ENCODE measurements at regions not wholly inside any gene's neighbourhood (a gene's known extent, or its start where the extent isn't known, plus 50 kb on each side); places are given as distances from the start of the nearest gene placed in this dataset.
"Not testable (repeated sequence)": the region's sequence is repeated elsewhere in the genome, so short reads cannot be mapped to it uniquely, and the experiment has no call there.

DNA sequence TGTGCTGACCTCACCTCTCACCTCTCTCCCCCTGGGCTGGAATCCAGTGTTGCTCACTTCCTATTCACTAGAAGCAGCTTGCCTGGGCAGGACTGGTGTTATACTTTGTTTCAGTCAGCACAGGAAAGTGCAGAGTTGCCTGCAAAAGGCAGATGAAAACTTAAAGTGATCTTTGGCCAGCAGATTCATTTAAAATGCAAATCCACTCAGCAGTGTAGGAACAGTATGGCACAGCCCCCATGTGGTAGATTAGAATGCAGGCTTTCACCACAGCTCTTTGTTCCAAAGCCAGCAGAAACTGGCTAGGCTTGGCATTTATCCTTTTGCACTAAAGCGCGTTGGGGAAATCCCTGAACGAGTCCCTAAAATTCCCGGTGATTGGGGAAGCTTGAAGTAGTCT is 301.2 kb downstream of the OR4C45 start:
- in situ Hi-C loops (cut with MboI; ENCODE audit: low sequenced_read_pairs in 4 of 4) (no loop called here), intact Hi-C loops (cut with DNase I; ENCODE audit: low total_unique reads) (no loop called here)
- no peak overlapping the region for H3K27ac ChIP-seq
- no peak overlapping the region for H3K4me3 ChIP-seq
- ATAC-seq (no peak), DNase-seq (no peak)
- no peaks in the 10 kb centered on the region for H3K27me3 ChIP-seq
- TF ChIP-seq POLR2A (IDR thresholded peaks at IDR 0.05) = no peak
- TF ChIP-seq, protein P1, sequence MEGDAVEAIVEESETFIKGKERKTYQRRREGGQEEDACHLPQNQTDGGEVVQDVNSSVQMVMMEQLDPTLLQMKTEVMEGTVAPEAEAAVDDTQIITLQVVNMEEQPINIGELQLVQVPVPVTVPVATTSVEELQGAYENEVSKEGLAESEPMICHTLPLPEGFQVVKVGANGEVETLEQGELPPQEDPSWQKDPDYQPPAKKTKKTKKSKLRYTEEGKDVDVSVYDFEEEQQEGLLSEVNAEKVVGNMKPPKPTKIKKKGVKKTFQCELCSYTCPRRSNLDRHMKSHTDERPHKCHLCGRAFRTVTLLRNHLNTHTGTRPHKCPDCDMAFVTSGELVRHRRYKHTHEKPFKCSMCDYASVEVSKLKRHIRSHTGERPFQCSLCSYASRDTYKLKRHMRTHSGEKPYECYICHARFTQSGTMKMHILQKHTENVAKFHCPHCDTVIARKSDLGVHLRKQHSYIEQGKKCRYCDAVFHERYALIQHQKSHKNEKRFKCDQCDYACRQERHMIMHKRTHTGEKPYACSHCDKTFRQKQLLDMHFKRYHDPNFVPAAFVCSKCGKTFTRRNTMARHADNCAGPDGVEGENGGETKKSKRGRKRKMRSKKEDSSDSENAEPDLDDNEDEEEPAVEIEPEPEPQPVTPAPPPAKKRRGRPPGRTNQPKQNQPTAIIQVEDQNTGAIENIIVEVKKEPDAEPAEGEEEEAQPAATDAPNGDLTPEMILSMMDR (IDR thresholded peaks at IDR 0.05 in 4 of 5, conservative IDR thresholded peaks at IDR 0.05 in 1 of 5) = no peak
- no peaks in the 10 kb centered on the region for H3K9me3 ChIP-seq
- no peaks in the 10 kb centered on the region for H3K4me1 ChIP-seq
- H3K36me3 ChIP-seq = no peaks in the 10 kb centered on the region

GRCh38 chr11:50337432-50337831 is 304.8 kb downstream of the OR4C45 start:
- in situ Hi-C loops (cut with MboI; ENCODE audit: low sequenced_read_pairs in 4 of 4); H3K27me3 ChIP-seq; H3K9me3 ChIP-seq; H3K4me1 ChIP-seq; H3K27ac ChIP-seq; H3K4me3 ChIP-seq; intact Hi-C loops (cut with DNase I; ENCODE audit: low total_unique reads); H3K36me3 ChIP-seq; DNase-seq: not testable (repeated sequence)
- ATAC-seq = peak in 1 of 2 donors; percentile 60

DNA sequence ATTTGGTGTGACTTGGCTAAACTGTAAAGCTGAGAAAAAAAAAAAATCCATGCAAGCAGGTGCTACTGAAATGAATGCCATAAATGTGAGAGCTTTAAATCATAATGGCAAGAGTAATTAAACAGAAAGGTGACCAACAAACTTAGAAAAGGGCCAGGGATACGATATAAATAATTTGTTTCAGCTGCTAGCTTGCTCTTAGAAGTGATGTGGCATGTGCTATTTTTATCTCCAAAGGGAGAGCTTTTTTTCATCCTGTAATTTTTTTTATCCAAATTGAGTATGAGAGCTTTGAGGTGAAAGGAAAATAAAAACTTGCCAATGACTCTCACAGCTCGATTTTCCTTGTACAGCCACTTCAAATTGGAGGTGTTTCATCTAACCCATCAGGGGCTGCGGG is 315.3 kb downstream of the OR4C45 start:
- H3K27me3 ChIP-seq; H3K27ac ChIP-seq; H3K4me3 ChIP-seq; H3K4me1 ChIP-seq; intact Hi-C loops (cut with DNase I; ENCODE audit: low total_unique reads); H3K36me3 ChIP-seq; DNase-seq; ATAC-seq; in situ Hi-C loops (cut with MboI; ENCODE audit: low sequenced_read_pairs in 4 of 4); H3K9me3 ChIP-seq: not testable (repeated sequence)

DNA sequence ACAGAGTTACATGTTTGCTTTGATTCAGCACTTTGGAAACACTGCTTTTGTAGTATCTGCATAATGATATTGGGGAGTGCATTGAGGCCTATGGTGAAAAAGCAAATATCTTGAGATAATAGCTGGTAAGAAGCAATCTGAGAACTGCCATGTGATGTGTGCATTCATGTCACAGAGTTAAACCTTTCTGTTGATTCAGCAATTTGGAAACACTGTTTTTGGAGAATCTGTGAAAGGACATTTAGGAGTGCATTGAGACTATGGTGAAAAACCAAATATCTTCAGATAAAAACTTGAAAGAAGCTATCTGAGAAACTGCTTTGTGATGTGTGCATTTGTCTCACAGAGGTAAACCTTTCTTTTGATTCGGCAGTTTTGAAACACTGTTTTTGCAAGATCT is 346.8 kb downstream of the OR4C45 start:
- no peak for TF ChIP-seq POLR2A (IDR thresholded peaks at IDR 0.05)
- TF ChIP-seq, protein P1 (IDR thresholded peaks at IDR 0.05 in 4 of 5, conservative IDR thresholded peaks at IDR 0.05 in 1 of 5) = no peak

DNA sequence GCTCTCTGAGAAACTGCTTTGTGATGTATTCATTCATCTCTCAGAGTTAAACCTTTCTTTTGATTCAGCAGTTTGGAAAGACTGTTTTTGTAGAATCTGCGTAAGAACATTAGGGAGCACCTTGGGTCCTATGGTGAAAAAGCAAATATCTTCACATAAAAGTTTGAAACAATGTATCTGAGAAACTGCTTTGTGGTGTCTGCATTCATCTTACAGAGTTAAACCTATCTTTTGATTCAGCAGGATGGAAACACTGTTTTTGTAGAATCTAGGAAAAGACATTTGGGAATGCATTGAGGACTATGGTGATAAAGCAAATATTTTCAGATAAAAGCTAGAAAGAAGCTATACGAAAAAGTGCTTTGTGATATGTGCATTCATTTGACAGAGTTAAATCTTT is 361.3 kb downstream of the OR4C45 start:
- peak overlapping the region in 1 of 4 donors; percentile 18 for H3K4me3 ChIP-seq
- H3K27me3 ChIP-seq = no peaks in the 10 kb centered on the region
- H3K36me3 ChIP-seq = no peaks in the 10 kb centered on the region
- no peak overlapping the region for H3K27ac ChIP-seq
- in situ Hi-C loops (cut with MboI; ENCODE audit: low sequenced_read_pairs in 4 of 4) = no loop called here
- ATAC-seq = no peak
- intact Hi-C loops (cut with DNase I; ENCODE audit: low total_unique reads) = no loop called here
- DNase-seq = no peak
- peaks cover 0 to 15% (median 0%) of the 10 kb centered on the region in 3 donors for H3K9me3 ChIP-seq
- TF ChIP-seq, protein P1 (IDR thresholded peaks at IDR 0.05 in 4 of 5, conservative IDR thresholded peaks at IDR 0.05 in 1 of 5) = no peak
- TF ChIP-seq POLR2A (IDR thresholded peaks at IDR 0.05) = no peak
- no peaks in the 10 kb centered on the region for H3K4me1 ChIP-seq

More for the DNA sequence above, 346.8 kb downstream of the OR4C45 start:
- intact Hi-C loops (cut with DNase I; ENCODE audit: low total_unique reads) (no loop called here), in situ Hi-C loops (cut with MboI; ENCODE audit: low sequenced_read_pairs in 4 of 4) (no loop called here)
- Histone ChIP-seq H3K27ac (no peak overlapping the region), H3K4me1 (no peaks in the 10 kb centered on the region), H3K27me3 (no peaks in the 10 kb centered on the region), H3K4me3 (no peak overlapping the region), H3K9me3 (peaks cover 0 to 3% (median 2%) of the 10 kb centered on the region in 3 donors), H3K36me3 (no peaks in the 10 kb centered on the region)
- DNase-seq (no peak), ATAC-seq (no peak)

- in situ Hi-C loops (cut with MboI; ENCODE audit: low sequenced_read_pairs in 4 of 4) = no loop called here
- DNase-seq (no peak), ATAC-seq (no peak)
- H3K4me1 ChIP-seq = no peaks in the 10 kb centered on the region
- no peak overlapping the region for H3K4me3 ChIP-seq
- no peaks in the 10 kb centered on the region for H3K36me3 ChIP-seq
- no peak overlapping the region for H3K27ac ChIP-seq
- H3K9me3 ChIP-seq = no peaks in the 10 kb centered on the region
- no peak for TF ChIP-seq POLR2A (IDR thresholded peaks at IDR 0.05)
- TF ChIP-seq, protein P1 (IDR thresholded peaks at IDR 0.05 in 4 of 5, conservative IDR thresholded peaks at IDR 0.05 in 1 of 5) = no peak
- H3K27me3 ChIP-seq = no peaks in the 10 kb centered on the region
- intact Hi-C loops (cut with DNase I; ENCODE audit: low total_unique reads) = no loop called here
These were observed 380.2 kb downstream of the OR4C45 start for GRCh38 chr11:50412832-50413231.

Measured in gastrocnemius medialis (tissue), 4 donors.